ACC112 (cell line): ENCODE measurements at regions not wholly inside any gene's neighbourhood (a gene's known extent, or its start where the extent isn't known, plus 50 kb on each side); places are given as distances from the start of the nearest gene placed in this dataset.

ENCODE experiments used
- H2AFZ ChIP-seq: fragments of 200-600 bp; sonication (generic); one replicate; pipeline ENCODE4 v1.6.0; 2017; ENCODE audit warnings: antibody characterized with exemption, low read length; ENCODE audit not compliant: unreplicated experiment
- H3K27ac ChIP-seq: fragments of 200-600 bp; sonication (generic); 2 replicates; pipeline ENCODE4 v1.5.1; 2014; ENCODE audit warnings: low read depth, mild to moderate bottlenecking, antibody characterized with exemption, low read length, moderate library complexity
- H3K27me3 ChIP-seq: fragments of 200-600 bp; sonication (generic); 2 replicates; pipeline ENCODE4 v1.6.1; 2014; ENCODE audit warnings: mild to moderate bottlenecking, antibody characterized with exemption, low read length, moderate library complexity, mixed read lengths; ENCODE audit not compliant: insufficient read depth
- H3K36me3 ChIP-seq: fragments of 200-600 bp; sonication (generic); 2 replicates; pipeline ENCODE4 v1.6.1; 2016; ENCODE audit warnings: mild to moderate bottlenecking, antibody characterized with exemption, low read length, moderate library complexity, mixed read lengths; ENCODE audit not compliant: insufficient read depth
- H3K4me1 ChIP-seq: fragments of 200-600 bp; sonication (generic); one replicate; pipeline ENCODE4 v1.6.1; 2016; ENCODE audit warnings: low read length, mixed read lengths; ENCODE audit not compliant: insufficient read depth, unreplicated experiment, control insufficient read depth
- H3K4me3 ChIP-seq: fragments of 200-600 bp; sonication (generic); 2 replicates; pipeline ENCODE4 v1.5.1; 2014; ENCODE audit warnings: mild to moderate bottlenecking, low read depth, low read length
- H3K79me2 ChIP-seq: fragments of 200-600 bp; sonication (generic); one replicate; pipeline ENCODE4 v1.6.0; 2016; ENCODE audit warnings: low read length; ENCODE audit not compliant: control insufficient read depth, unreplicated experiment, insufficient read depth

GRCh38 chr19:30206187-30206586 is 166.0 kb upstream of the ZNF536 start:
- no peaks in the 10 kb centered on the region for H3K79me2 ChIP-seq
- H3K27ac ChIP-seq = no peak overlapping the region

DNA sequence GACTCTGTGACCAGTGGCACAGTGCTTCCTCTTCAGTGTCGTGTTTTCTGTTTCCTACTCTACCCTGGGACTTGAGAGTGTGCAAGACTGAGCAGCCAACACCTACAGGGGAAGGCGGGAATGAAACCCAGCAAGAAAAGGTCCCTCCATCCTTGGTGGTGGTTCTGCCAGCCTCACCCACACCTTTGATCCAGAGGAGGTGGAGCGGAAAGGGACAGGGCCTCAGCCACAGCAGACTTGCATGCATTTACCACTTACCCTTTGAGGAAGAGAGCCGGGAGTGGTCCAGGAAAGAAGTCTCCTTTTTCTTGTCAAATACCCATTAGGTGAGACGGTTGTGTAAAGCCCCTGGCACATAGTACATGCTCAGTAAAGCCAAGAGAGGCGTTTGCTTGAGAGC is 164.8 kb upstream of the ZNF536 start:
- H3K4me3 ChIP-seq = no peak overlapping the region
- H3K4me1 ChIP-seq = no peaks in the 10 kb centered on the region
- H2AFZ ChIP-seq = no peak overlapping the region
- no peak overlapping the region for H3K27ac ChIP-seq
- no peaks in the 10 kb centered on the region for H3K79me2 ChIP-seq
- no peaks in the 10 kb centered on the region for H3K27me3 ChIP-seq
- no peaks in the 10 kb centered on the region for H3K36me3 ChIP-seq

More at GRCh38 chr19:30206187-30206586, 166.0 kb upstream of the ZNF536 start:
- Histone ChIP-seq H2AFZ (no peak overlapping the region), H3K27me3 (no peaks in the 10 kb centered on the region), H3K4me1 (no peaks in the 10 kb centered on the region), H3K36me3 (no peaks in the 10 kb centered on the region), H3K4me3 (no peak overlapping the region)

GRCh38 chr19:30208436-30209060 is 163.6 kb upstream of the ZNF536 start:
- Histone ChIP-seq H3K27me3 (no peaks in the 10 kb centered on the region), H3K79me2 (no peaks in the 10 kb centered on the region), H3K4me3 (no peak overlapping the region), H3K36me3 (no peaks in the 10 kb centered on the region), H3K4me1 (no peaks in the 10 kb centered on the region), H2AFZ (no peak overlapping the region), H3K27ac (no peak overlapping the region)

DNA sequence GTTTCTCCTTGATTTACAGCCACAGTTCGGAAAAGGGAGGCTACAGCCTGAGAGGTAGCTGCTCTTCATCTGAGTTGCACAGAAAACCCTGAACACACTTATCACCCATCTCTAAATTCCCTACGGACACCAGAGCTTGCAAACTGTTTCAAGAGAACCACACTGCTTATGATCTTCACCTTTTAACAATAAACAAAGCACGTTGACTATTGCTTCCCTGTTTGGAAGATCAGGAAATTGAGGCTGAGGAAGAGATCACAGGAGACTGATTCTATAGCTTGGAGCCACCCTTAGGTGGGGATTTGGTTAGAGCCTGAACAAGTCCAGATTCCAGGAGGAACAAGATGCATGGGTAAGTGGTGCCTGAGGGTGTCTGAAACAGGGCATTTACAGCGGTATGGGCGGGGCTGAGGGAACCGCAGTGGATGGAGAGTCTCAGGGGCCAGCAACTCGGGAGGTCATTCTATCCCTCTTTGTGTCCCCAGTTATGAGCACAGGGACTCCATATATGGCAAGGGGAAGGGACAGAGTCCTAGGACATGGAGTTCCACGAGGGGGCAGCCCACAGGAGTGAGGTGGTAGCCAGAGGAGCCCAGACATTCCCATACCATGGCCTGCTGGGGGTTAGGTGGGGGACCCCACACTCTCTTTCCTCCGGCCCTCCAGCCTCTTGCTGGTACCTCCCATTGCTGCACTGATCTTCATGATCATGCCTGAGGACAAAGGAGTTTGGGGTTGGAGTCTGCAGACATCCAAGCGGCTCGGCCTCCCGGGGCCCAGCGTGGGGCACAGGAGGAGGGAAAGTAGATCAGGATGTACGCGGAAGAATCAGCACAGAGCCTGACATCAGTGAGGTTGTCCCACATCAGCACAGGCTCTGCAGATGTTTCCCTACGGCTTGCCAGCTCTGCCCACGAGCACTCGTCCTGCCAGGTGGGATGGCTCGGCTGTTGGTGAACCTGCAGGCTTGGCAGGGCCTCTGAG is 162.3 kb upstream of the ZNF536 start:
- no peak overlapping the region for H3K4me3 ChIP-seq
- H3K79me2 ChIP-seq = no peaks in the 10 kb centered on the region
- H2AFZ ChIP-seq = no peak overlapping the region
- H3K27me3 ChIP-seq = no peaks in the 10 kb centered on the region
- no peaks in the 10 kb centered on the region for H3K4me1 ChIP-seq
- H3K27ac ChIP-seq = no peak overlapping the region
- no peaks in the 10 kb centered on the region for H3K36me3 ChIP-seq

DNA sequence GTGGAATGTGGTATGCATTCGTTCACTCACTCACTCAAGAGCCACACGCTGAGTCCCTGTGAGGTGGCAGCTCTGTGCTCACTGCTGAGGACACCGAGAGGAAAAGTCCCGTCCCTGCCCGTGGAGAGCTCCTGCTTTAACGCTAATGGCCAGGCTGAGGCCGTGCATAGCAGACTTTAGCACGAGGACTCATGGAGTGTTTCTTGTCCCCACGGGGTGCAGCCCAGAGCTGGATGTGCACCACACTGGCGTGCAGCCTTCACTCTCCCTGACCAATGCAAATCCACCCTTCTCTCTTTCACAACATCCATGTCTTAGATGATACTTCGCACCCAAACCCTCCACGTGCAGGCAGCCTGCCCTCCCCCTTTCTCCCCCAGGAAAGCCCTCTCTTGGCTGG is 159.6 kb upstream of the ZNF536 start:
- Histone ChIP-seq H3K27ac (no peak overlapping the region), H3K4me1 (no peaks in the 10 kb centered on the region), H3K79me2 (no peaks in the 10 kb centered on the region), H3K36me3 (no peaks in the 10 kb centered on the region), H3K4me3 (no peak overlapping the region), H3K27me3 (no peaks in the 10 kb centered on the region), H2AFZ (no peak overlapping the region)

GRCh38 chr19:30214651-30215051 is 157.5 kb upstream of the ZNF536 start:
- H3K27ac ChIP-seq = no peak overlapping the region
- no peak overlapping the region for H3K4me3 ChIP-seq
- H2AFZ ChIP-seq = no peak overlapping the region
- no peaks in the 10 kb centered on the region for H3K27me3 ChIP-seq
- H3K36me3 ChIP-seq = no peaks in the 10 kb centered on the region
- H3K4me1 ChIP-seq = no peaks in the 10 kb centered on the region
- H3K79me2 ChIP-seq = no peaks in the 10 kb centered on the region

DNA sequence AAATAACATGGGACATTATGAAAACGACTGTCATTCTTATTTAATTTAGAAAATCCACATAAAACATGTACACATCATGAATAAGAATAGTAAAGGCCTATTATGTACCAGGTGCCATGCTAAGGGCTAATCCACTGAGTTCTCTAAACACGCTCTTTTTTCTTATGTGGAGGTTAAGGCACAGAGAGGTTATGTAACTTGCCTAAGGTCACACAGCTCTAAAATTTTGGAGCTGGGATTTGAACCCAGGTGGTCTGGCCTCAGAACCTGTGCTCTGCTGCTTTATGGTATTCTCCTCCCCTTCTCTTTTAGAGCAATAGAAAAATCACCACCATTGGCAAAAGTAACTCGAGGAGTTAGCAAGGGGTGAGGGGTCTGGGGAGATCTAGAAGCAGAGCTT is 156.9 kb upstream of the ZNF536 start:
- H3K27me3 ChIP-seq = no peaks in the 10 kb centered on the region
- no peak overlapping the region for H3K27ac ChIP-seq
- no peaks in the 10 kb centered on the region for H3K36me3 ChIP-seq
- no peaks in the 10 kb centered on the region for H3K4me1 ChIP-seq
- H2AFZ ChIP-seq = no peak overlapping the region
- no peaks in the 10 kb centered on the region for H3K79me2 ChIP-seq
- H3K4me3 ChIP-seq = no peak overlapping the region

DNA sequence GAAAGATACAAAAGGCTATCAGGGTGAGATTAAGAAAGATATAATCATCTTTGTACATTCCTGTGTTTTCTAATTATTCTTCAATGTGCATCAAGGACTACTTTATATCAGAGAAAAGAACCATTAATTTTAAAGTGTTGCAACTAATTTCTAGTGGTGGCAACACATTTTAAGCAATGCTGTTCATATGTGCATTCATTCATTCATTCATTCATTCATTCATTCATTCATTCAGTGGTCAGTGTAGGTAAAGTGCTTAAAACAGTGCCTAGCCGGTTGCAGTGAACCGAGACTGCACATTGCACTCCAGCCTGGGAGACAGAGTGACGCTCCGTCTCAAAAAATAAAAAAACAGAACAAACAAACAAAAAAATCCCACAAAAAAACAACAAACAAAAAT is 155.7 kb upstream of the ZNF536 start:
- H3K36me3 ChIP-seq = no peaks in the 10 kb centered on the region
- H3K79me2 ChIP-seq = no peaks in the 10 kb centered on the region
- peaks cover 3% of the 10 kb centered on the region; the same call in 1 of the 2 replicates for H3K27me3 ChIP-seq
- no peaks in the 10 kb centered on the region for H3K4me1 ChIP-seq
- no peak overlapping the region for H3K27ac ChIP-seq
- no peak overlapping the region for H3K4me3 ChIP-seq
- H2AFZ ChIP-seq = no peak overlapping the region

DNA sequence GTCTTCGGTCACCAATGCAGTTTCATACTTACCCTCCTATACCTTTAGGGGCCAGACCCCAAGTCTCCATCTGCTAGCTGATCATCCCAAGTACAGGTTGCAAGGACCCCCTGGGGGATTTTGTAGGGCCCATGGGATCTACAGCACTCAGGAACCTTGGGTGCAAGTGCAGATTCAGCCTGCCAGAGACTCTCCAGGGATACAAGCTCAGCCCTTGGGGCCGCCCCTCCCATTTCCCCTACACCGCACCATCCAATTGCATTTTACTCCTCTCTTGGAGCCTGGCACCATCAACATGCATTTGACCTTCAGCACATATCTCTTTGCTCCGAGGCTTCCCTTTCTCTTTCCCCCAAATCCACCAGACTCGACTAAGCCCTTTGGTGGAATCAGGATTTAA is 154.7 kb upstream of the ZNF536 start:
- H3K27me3 ChIP-seq = peaks cover 6% of the 10 kb centered on the region
- H3K36me3 ChIP-seq = no peaks in the 10 kb centered on the region
- H2AFZ ChIP-seq = no peak overlapping the region
- no peak overlapping the region for H3K27ac ChIP-seq
- H3K4me1 ChIP-seq = no peaks in the 10 kb centered on the region
- no peak overlapping the region for H3K4me3 ChIP-seq
- H3K79me2 ChIP-seq = no peaks in the 10 kb centered on the region

DNA sequence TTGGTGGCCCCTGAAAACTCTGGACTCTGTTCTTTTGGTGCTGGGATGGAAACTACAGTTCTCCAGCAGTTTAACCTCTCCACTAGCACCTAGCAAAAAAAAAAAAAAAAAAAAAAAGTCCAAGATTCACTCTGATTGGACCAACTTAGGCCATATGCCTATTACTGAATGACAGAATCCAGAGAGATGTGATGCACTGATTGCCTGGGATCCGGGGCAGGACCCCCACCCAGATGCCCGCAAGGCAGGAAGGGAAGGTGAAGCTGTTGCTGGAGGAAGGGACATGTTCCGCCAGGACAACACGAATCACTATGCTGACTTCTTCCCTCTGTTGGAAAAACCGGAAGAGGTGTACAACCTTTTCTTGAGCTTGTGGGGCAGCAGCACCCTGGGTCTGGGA is 152.5 kb upstream of the ZNF536 start:
- Histone ChIP-seq H3K4me1 (no peaks in the 10 kb centered on the region), H3K4me3 (no peak overlapping the region), H3K27ac (no peak overlapping the region), H3K27me3 (peaks cover 27% of the 10 kb centered on the region), H2AFZ (no peak overlapping the region), H3K36me3 (no peaks in the 10 kb centered on the region), H3K79me2 (no peaks in the 10 kb centered on the region)

GRCh38 chr19:30221176-30221575 is 151.0 kb upstream of the ZNF536 start:
- H3K4me1 ChIP-seq = no peaks in the 10 kb centered on the region

More at GRCh38 chr19:30221176-30221575, 151.0 kb upstream of the ZNF536 start:
- Histone ChIP-seq H3K27me3 (peaks cover 41% of the 10 kb centered on the region), H3K79me2 (no peaks in the 10 kb centered on the region), H3K27ac (no peak overlapping the region), H3K36me3 (no peaks in the 10 kb centered on the region), H3K4me3 (no peak overlapping the region), H2AFZ (no peak overlapping the region)
